Fibroblast of lung (primary cell): ENCODE measurements at regions not wholly inside any gene's neighbourhood (a gene's known extent, or its start where the extent isn't known, plus 50 kb on each side); places are given as distances from the start of the nearest gene placed in this dataset.

Source experiments
- CTCF ChIP-seq, 2 donors: IDR thresholded peaks in 1 of 2; conservative IDR thresholded peaks in 1 of 2; 1 replicate in 1 of 2; 2 replicates in 1 of 2; pipeline ENCODE4 v1.5.1; 2011 to 2012; ENCODE audit warnings: low read length in 2 of 2, control low read depth in 1 of 2, inconsistent platforms in 1 of 2, low read depth in 1 of 2, mild to moderate bottlenecking in 1 of 2
- EZH2 ChIP-seq: IDR thresholded peaks from 2 replicates; pipeline ENCODE4 v1.5.1; 2012; ENCODE audit warnings: low read length, control low read depth, mild to moderate bottlenecking; ENCODE audit errors: missing control alignments

- TF ChIP-seq CTCF (conservative IDR thresholded peaks at IDR 0.05 in 1 of 2, IDR thresholded peaks at IDR 0.05 in 1 of 2; ENCODE audit: low read depth in 1 of 2, low read length in 2 of 2), result no peak
- TF ChIP-seq EZH2, result no peak
These were observed 684.4 kb downstream of the ZEB2 start for GRCh38 chr2:143835481-143835880.
